ENCODE measurements at regions not wholly inside any gene's neighbourhood (a gene's known extent, or its start where the extent isn't known, plus 50 kb on each side); places are given as distances from the start of the nearest gene placed in this dataset.

DNA sequence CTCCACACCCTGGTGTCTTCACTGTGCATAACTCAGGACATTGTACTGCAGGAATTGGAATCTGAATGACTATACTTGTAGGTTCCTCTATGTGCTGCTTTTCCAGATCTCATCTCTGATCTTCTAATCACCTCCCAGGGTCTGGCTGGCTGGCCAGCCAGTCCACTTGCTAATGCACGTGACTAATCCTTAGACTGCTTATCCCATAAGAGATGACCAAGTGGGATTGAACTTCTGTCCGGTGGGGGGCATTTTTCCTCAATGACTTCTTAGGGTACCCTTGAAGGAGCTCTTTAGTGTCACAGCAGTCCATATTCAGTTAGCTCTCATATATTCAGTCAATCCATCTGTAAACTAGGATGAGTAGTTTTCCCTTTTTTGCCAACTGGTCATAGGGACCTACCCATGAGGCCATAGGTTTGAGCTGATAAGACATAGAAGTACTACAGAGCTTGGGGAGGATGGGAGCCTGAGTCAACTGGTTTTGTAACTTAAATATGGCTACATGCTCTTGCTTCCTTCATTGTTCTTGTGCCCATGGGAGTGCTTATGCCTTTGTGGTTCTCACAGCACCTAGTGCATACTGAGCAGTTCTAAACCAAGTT lies 71.9 kb upstream of the WDR1 start:
- WGBS (ENCODE audit: extremely low coverage, insufficient coverage, insufficient read length), result no CpG with 5 or more reads among the region's 2 CpGs
- no peaks in the 10 kb centered on the region for H3K79me2 ChIP-seq (ENCODE audit: control insufficient read depth, insufficient read depth, low read length, poor library complexity)
- H3K18ac ChIP-seq (ENCODE audit: low read length), result no peak overlapping the region
- no peak overlapping the region for H4K91ac ChIP-seq (ENCODE audit: low read depth, low read length)
- no peak overlapping the region for H2AFZ ChIP-seq (ENCODE audit: insufficient read depth, low read length, poor library complexity)
- no peak overlapping the region for H4K12ac ChIP-seq (ENCODE audit: low read depth, low read length)
- no peaks in the 10 kb centered on the region for H3K36me3 ChIP-seq (ENCODE audit: control insufficient read depth in 1 of 2, insufficient read depth in 2 of 2, low read length in 2 of 2)
- H2BK12ac ChIP-seq (ENCODE audit: low read length), result no peak overlapping the region
- no peaks in the 10 kb centered on the region for H3K27me3 ChIP-seq (ENCODE audit: insufficient read depth, low read length)
- H3K4ac ChIP-seq (ENCODE audit: low read depth, low read length), result no peak overlapping the region
- H3K4me3 ChIP-seq (ENCODE audit: low read depth, low read length), result no peak overlapping the region
- no peaks in the 10 kb centered on the region for H3K9me3 ChIP-seq (ENCODE audit: insufficient read depth, low read depth, low read length)
- no peak overlapping the region for H3K27ac ChIP-seq (ENCODE audit: low read depth, low read length)
- H3K79me1 ChIP-seq (ENCODE audit: low read length), result peaks cover 3% of the 10 kb centered on the region
- no peak overlapping the region for H3K23ac ChIP-seq (ENCODE audit: low read length)
- no peak overlapping the region for H3K14ac ChIP-seq (ENCODE audit: low read length)
- no peak overlapping the region for H4K8ac ChIP-seq (ENCODE audit: low read depth, low read length)
- no peak overlapping the region for H2BK120ac ChIP-seq (ENCODE audit: insufficient read depth, low read length, poor library complexity)
- peaks cover 0 to 8% of the 10 kb centered on the region in 2 experiments for H3K4me1 ChIP-seq (ENCODE audit: control insufficient read depth in 1 of 2, insufficient read depth in 2 of 2, low read length in 2 of 2)
- H2AK5ac ChIP-seq (ENCODE audit: low read length), result no peak overlapping the region
- no peak overlapping the region for H3K4me2 ChIP-seq (ENCODE audit: low read length)
- DNase-seq, result no peak
- no peak overlapping the region for H3K9ac ChIP-seq (ENCODE audit: low read length)
- no peak overlapping the region for H2BK5ac ChIP-seq (ENCODE audit: low read depth, low read length, poor library complexity)

DNA sequence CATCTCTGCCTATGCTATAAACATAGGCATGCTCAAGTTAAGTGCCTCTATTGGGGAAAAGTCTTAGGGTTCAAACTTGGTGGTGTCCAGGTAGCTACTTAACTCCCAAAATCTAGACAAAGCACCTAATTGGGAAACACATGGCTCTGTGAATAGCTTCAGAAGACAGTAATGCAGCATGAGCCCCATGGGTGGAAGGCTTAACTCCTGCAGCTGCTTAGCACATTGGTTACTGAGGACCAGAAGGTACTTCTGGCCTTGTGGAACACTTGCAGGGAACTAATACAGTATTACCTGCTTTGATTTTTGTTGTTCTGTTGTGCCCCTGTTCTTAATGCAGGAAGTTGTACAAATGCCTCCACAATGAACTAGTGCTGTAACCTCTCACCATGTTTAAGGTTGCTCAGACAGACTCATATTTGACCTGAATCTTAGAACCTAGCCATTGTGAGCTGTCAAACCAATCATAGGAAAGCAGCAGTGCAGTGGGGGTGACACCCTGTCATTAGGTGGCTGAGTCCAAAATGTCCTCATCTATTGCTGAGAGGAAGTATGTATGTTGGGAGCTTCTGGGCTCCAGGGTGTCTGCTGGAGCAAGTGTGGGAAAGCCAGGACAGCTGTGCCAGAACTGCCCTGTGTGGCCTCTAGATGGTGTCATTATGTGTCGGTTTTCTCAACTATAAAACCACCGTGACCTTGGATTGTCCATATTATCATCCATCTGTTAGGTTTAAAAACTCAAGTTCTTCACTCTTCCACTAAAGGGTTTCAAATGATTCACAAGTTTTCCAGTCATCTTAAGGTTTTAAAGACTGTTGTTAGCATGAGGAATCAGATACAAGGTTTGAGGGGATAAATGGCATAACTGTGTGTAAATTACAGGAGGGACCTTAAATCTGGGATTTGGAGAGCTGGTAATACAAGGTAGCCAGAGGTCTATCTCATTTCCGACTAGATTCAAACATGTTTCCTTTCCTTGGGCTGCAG lies 69.9 kb upstream of the WDR1 start:
- Histone ChIP-seq H2BK120ac (ENCODE audit: insufficient read depth, low read length, poor library complexity) (peak overlapping the region; percentile 18), H4K12ac (ENCODE audit: low read depth, low read length) (no peak overlapping the region), H2BK12ac (ENCODE audit: low read length) (peak overlapping the region; percentile 67), H3K4me2 (ENCODE audit: low read length) (no peak overlapping the region), H3K4ac (ENCODE audit: low read depth, low read length) (no peak overlapping the region), H3K79me2 (ENCODE audit: control insufficient read depth, insufficient read depth, low read length, poor library complexity) (peaks cover 2% of the 10 kb centered on the region), H3K27me3 (ENCODE audit: insufficient read depth, low read length) (no peaks in the 10 kb centered on the region), H3K4me3 (ENCODE audit: low read depth, low read length) (no peak overlapping the region), H4K8ac (ENCODE audit: low read depth, low read length) (peak overlapping the region; percentile 17), H3K36me3 (ENCODE audit: control insufficient read depth in 1 of 2, insufficient read depth in 2 of 2, low read length in 2 of 2) (no peaks in the 10 kb centered on the region), H2AFZ (ENCODE audit: insufficient read depth, low read length, poor library complexity) (no peak overlapping the region), H3K23ac (ENCODE audit: low read length) (no peak overlapping the region), H3K4me1 (ENCODE audit: control insufficient read depth in 1 of 2, insufficient read depth in 2 of 2, low read length in 2 of 2) (peaks cover 0 to 8% of the 10 kb centered on the region in 2 experiments), H3K9ac (ENCODE audit: low read length) (no peak overlapping the region), H3K27ac (ENCODE audit: low read depth, low read length) (no peak overlapping the region), H3K9me3 (ENCODE audit: insufficient read depth, low read depth, low read length) (no peaks in the 10 kb centered on the region), H3K18ac (ENCODE audit: low read length) (no peak overlapping the region), H3K79me1 (ENCODE audit: low read length) (peaks cover 6% of the 10 kb centered on the region), H3K14ac (ENCODE audit: low read length) (no peak overlapping the region), H2BK5ac (ENCODE audit: low read depth, low read length, poor library complexity) (no peak overlapping the region), H2AK5ac (ENCODE audit: low read length) (no peak overlapping the region), H4K91ac (ENCODE audit: low read depth, low read length) (peak overlapping the region; percentile 2)
- WGBS (ENCODE audit: extremely low coverage, insufficient coverage, insufficient read length), result no CpG with 5 or more reads among the region's 3 CpGs
- DNase-seq, result peak in 1 of 2 donors; percentile 37

DNA sequence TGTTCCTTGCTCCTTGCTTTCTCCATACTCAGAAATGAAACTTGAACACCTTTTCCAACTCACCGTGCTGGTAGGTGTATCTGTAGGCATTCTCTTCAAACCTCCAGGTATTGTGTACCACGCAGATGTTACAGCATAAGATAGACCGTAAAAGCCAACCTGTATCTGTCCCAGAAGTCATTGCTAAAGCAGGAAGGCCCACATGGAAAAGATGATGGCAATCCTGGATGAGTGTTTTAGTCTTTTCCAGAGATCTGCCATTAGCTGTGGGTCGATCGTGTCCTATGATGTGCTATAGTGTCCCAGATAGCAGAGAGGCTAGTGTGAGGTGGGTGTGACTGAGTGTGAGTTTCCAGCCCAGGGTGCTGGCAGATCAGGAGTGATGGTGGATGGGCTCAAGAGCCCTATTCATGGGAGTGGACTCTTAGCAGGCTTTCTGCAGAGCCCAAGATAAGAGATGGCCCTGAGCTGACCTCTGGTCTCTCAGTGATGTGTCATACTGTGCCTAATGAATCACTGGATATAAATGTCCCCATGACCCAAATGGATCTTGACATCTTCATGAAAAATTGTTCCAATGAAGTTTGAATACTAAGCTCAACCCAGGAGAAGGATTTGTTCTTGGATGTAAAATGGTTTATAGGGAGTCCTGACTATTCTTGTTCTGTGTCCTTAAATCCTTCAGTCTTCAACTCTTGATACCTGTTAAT lies 69.1 kb upstream of the WDR1 start:
- no peak overlapping the region for H3K4me2 ChIP-seq (ENCODE audit: low read length)
- no peak overlapping the region for H3K14ac ChIP-seq (ENCODE audit: low read length)
- H3K23ac ChIP-seq (ENCODE audit: low read length), result no peak overlapping the region
- H4K12ac ChIP-seq (ENCODE audit: low read depth, low read length), result no peak overlapping the region
- H3K27me3 ChIP-seq (ENCODE audit: insufficient read depth, low read length), result no peaks in the 10 kb centered on the region
- H4K8ac ChIP-seq (ENCODE audit: low read depth, low read length), result no peak overlapping the region
- H2AFZ ChIP-seq (ENCODE audit: insufficient read depth, low read length, poor library complexity), result no peak overlapping the region
- peaks cover 2% of the 10 kb centered on the region for H3K79me2 ChIP-seq (ENCODE audit: control insufficient read depth, insufficient read depth, low read length, poor library complexity)
- peak overlapping the region; percentile 66 for H2BK12ac ChIP-seq (ENCODE audit: low read length)
- H3K36me3 ChIP-seq (ENCODE audit: control insufficient read depth in 1 of 2, insufficient read depth in 2 of 2, low read length in 2 of 2), result no peaks in the 10 kb centered on the region
- H3K27ac ChIP-seq (ENCODE audit: low read depth, low read length), result no peak overlapping the region
- H3K18ac ChIP-seq (ENCODE audit: low read length), result no peak overlapping the region
- H3K4me3 ChIP-seq (ENCODE audit: low read depth, low read length), result no peak overlapping the region
- peaks cover 9% of the 10 kb centered on the region for H3K79me1 ChIP-seq (ENCODE audit: low read length)
- H2BK5ac ChIP-seq (ENCODE audit: low read depth, low read length, poor library complexity), result no peak overlapping the region
- no peak overlapping the region for H2BK120ac ChIP-seq (ENCODE audit: insufficient read depth, low read length, poor library complexity)
- DNase-seq, result peak; percentile 38 to 73
- no CpG with 5 or more reads among the region's 5 CpGs for WGBS (ENCODE audit: extremely low coverage, insufficient coverage, insufficient read length)
- H3K9me3 ChIP-seq (ENCODE audit: insufficient read depth, low read depth, low read length), result no peaks in the 10 kb centered on the region
- H3K9ac ChIP-seq (ENCODE audit: low read length), result no peak overlapping the region
- no peak overlapping the region for H4K91ac ChIP-seq (ENCODE audit: low read depth, low read length)
- H3K4me1 ChIP-seq (ENCODE audit: control insufficient read depth in 1 of 2, insufficient read depth in 2 of 2, low read length in 2 of 2), result peaks cover 0 to 8% of the 10 kb centered on the region in 2 experiments
- no peak overlapping the region for H2AK5ac ChIP-seq (ENCODE audit: low read length)
- no peak overlapping the region for H3K4ac ChIP-seq (ENCODE audit: low read depth, low read length)

DNA sequence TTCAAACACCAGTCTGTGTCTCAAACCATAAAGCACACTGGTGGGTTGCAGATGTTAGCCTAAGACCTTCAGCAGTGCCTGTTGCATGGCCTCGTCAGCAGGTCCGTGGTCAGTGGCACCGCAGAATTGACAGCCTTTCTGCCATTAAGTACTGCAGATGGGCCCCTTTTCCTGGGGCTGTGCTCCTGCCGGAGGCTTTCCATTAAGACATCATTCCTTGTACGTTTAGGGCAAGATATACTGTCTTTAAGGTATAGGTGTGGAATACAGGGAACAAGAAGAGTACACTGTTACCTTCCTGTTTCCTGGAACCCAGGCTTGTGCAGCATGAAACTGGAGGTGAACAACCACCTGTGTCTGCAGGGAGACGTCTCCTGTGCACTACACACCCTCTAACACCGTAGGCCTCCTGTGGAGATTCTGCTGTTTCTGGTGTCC lies 67.9 kb upstream of the WDR1 start:
- H2BK5ac ChIP-seq (ENCODE audit: low read depth, low read length, poor library complexity), result no peak overlapping the region
- WGBS (ENCODE audit: extremely low coverage, insufficient coverage, insufficient read length), result no CpG with 5 or more reads among the region's 7 CpGs
- peaks cover 2% of the 10 kb centered on the region for H3K79me2 ChIP-seq (ENCODE audit: control insufficient read depth, insufficient read depth, low read length, poor library complexity)
- H3K36me3 ChIP-seq (ENCODE audit: control insufficient read depth in 1 of 2, insufficient read depth in 2 of 2, low read length in 2 of 2), result no peaks in the 10 kb centered on the region
- peak overlapping the region; percentile 40 for H3K14ac ChIP-seq (ENCODE audit: low read length)
- H2BK12ac ChIP-seq (ENCODE audit: low read length), result peak overlapping the region; percentile 89
- H3K27me3 ChIP-seq (ENCODE audit: insufficient read depth, low read length), result no peaks in the 10 kb centered on the region
- no peak overlapping the region for H3K9ac ChIP-seq (ENCODE audit: low read length)
- H2AFZ ChIP-seq (ENCODE audit: insufficient read depth, low read length, poor library complexity), result no peak overlapping the region
- no peak overlapping the region for H4K91ac ChIP-seq (ENCODE audit: low read depth, low read length)
- no peak overlapping the region for H3K4me2 ChIP-seq (ENCODE audit: low read length)
- no peak overlapping the region for H3K4ac ChIP-seq (ENCODE audit: low read depth, low read length)
- H2BK120ac ChIP-seq (ENCODE audit: insufficient read depth, low read length, poor library complexity), result peak overlapping the region; percentile 37
- peak overlapping the region; percentile 12 for H4K8ac ChIP-seq (ENCODE audit: low read depth, low read length)
- no peak for DNase-seq
- H4K12ac ChIP-seq (ENCODE audit: low read depth, low read length), result no peak overlapping the region
- H3K23ac ChIP-seq (ENCODE audit: low read length), result no peak overlapping the region
- H2AK5ac ChIP-seq (ENCODE audit: low read length), result peak overlapping the region; percentile 63
- no peak overlapping the region for H3K18ac ChIP-seq (ENCODE audit: low read length)
- H3K4me1 ChIP-seq (ENCODE audit: control insufficient read depth in 1 of 2, insufficient read depth in 2 of 2, low read length in 2 of 2), result peaks cover 0 to 10% of the 10 kb centered on the region in 2 experiments
- H3K79me1 ChIP-seq (ENCODE audit: low read length), result peaks cover 10% of the 10 kb centered on the region
- H3K4me3 ChIP-seq (ENCODE audit: low read depth, low read length), result no peak overlapping the region
- H3K27ac ChIP-seq (ENCODE audit: low read depth, low read length), result no peak overlapping the region
- H3K9me3 ChIP-seq (ENCODE audit: insufficient read depth, low read depth, low read length), result no peaks in the 10 kb centered on the region

Measured in trophoblast cell (in vitro differentiated cells and primary cell).